HepG2 (cell line): ENCODE measurements at regions not wholly inside any gene's neighbourhood (a gene's known extent, or its start where the extent isn't known, plus 50 kb on each side); places are given as distances from the start of the nearest gene placed in this dataset.

Experiments
- ATAC-seq: fragments of 200-7000 bp; cut with Tn5 transposase; 3 replicates; pipeline ENCODE4 v1.9.1; 2020; ENCODE audit warnings: mild to moderate bottlenecking, moderate library complexity
- BruUV-seq: library from RNA; stranded (reverse); fragments of 400-500 nt; replicated peaks from 2 replicates; lab custom pipeline; 2021; lab: Mats Ljungman, UMichigan
- CTCF ChIA-PET: fragments of 300-600 bp; formaldehyde crosslinking; extraction: SDS; loops from one replicate; lab custom pipeline; 2021; ENCODE audit warnings: low total read pairs, inconsistent platforms, low intra/inter-chr PET ratio; lab: Yijun Ruan, JAX
- POLR2A ChIA-PET: fragments of 350-600 bp; sonication (Branson Sonifier 250); formaldehyde crosslinking; loops from one replicate; lab custom pipeline; 2020; ENCODE audit warnings: antibody characterized with exemption, inconsistent platforms; lab: Yijun Ruan, JAX
- DNase-seq: peaks from one replicate; pipeline ENCODE4 v3.0.0-alpha.2; 2015; ENCODE audit warnings: low spot score
- FAIRE-seq: peaks from 3 replicates; lab custom pipeline; 2011; peaks lifted over from hg19 to GRCh38; lab: Jason Lieb, UNC
- H2AFZ ChIP-seq: one replicate; pipeline ENCODE4 v1.6.1; 2011; ENCODE audit warnings: low read length, inconsistent platforms
- H3K27ac ChIP-seq: fragments of 300-600 bp; 3 replicates; pipeline ENCODE4 v1.8.0; 2011; ENCODE audit warnings: mixed run types, mild to moderate bottlenecking, mixed read lengths, low read length, inconsistent platforms; ENCODE audit not compliant: insufficient read depth; ENCODE audit errors: extremely low read length
- H3K27me3 ChIP-seq, 2 experiments: fragments of 200-600 bp in 1 of 2; 2 replicates in 1 of 2; 3 replicates in 1 of 2; pipeline versions ENCODE4 v1.6.0 to v1.8.0; 2011; ENCODE audit warnings: low read length in 2 of 2, mild to moderate bottlenecking in 2 of 2, moderate library complexity in 2 of 2, inconsistent platforms in 1 of 2; ENCODE audit not compliant: insufficient read depth in 2 of 2, control insufficient read depth in 1 of 2
- H3K36me3 ChIP-seq, 2 experiments: fragments of 200-600 bp in 1 of 2; replicated peaks in 1 of 2; 2 replicates in 1 of 2; 3 replicates in 1 of 2; pipeline versions ENCODE4 v1.5.1 to v1.8.0; 2011; ENCODE audit warnings: low read length in 2 of 2, inconsistent platforms in 1 of 2; ENCODE audit not compliant: insufficient read depth in 2 of 2, control insufficient read depth in 1 of 2
- H3K4me1 ChIP-seq: 2 replicates; pipeline ENCODE4 v1.5.1; 2012; ENCODE audit warnings: low read length, inconsistent platforms; ENCODE audit not compliant: insufficient read depth
- H3K4me2 ChIP-seq: 2 replicates; pipeline ENCODE4 v1.6.0; 2011; ENCODE audit warnings: low read depth, low read length, inconsistent platforms
- H3K4me3 ChIP-seq, 3 experiments: fragments of 200-600 bp in 1 of 3; sonication (generic), shearing (Covaris generic) in 1 of 3; replicated peaks in 1 of 3; 2 replicates each; pipeline ENCODE4 v1.5.1; 2011 to 2016; ENCODE audit warnings: low read length in 3 of 3, inconsistent platforms in 2 of 3, low read depth in 2 of 3, mild to moderate bottlenecking in 2 of 3, control low read depth in 1 of 3, mixed read lengths in 1 of 3; ENCODE audit not compliant: insufficient read depth in 1 of 3
- H3K79me2 ChIP-seq: one replicate; pipeline ENCODE4 v1.6.1; 2011; ENCODE audit warnings: low read length, inconsistent platforms; ENCODE audit not compliant: insufficient read depth
- H3K9ac ChIP-seq: 2 replicates; pipeline ENCODE4 v1.6.0; 2011; ENCODE audit warnings: mild to moderate bottlenecking, low read depth, low read length, inconsistent platforms; ENCODE audit not compliant: insufficient read depth
- H3K9me3 ChIP-seq: 2 replicates; pipeline ENCODE4 v1.5.1; 2012; ENCODE audit warnings: mild to moderate bottlenecking, low read length
- H4K20me1 ChIP-seq: 2 replicates; pipeline ENCODE4 v1.6.0; 2011; ENCODE audit warnings: inconsistent platforms, mild to moderate bottlenecking, low read length, moderate library complexity; ENCODE audit not compliant: insufficient read depth
- ARNTL ChIP-seq: sonication (generic); formaldehyde crosslinking; IDR thresholded peaks from 2 replicates; pipeline ENCODE4 v1.4.0; 2020; ENCODE audit warnings: mild to moderate bottlenecking, missing genetic modification reagents
- BORCS8-MEF2B ChIP-seq: sonication (generic); formaldehyde crosslinking; IDR thresholded peaks from 2 replicates; pipeline ENCODE4 v1.8.0; 2022; ENCODE audit warnings: mild to moderate bottlenecking, missing genetic modification reagents
- ERF ChIP-seq: IDR thresholded peaks from 2 replicates; pipeline ENCODE4 v1.6.1; 2018; ENCODE audit warnings: missing biosample characterization, missing genetic modification reagents
- FOXP4 ChIP-seq: sonication (generic); formaldehyde crosslinking; IDR thresholded peaks from 2 replicates; pipeline ENCODE4 v1.4.0; 2020; ENCODE audit warnings: missing genetic modification reagents
- IKZF1 ChIP-seq: fragments of 450-650 bp; IDR thresholded peaks from 2 replicates; pipeline ENCODE4 v1.7.1; 2016
- MIXL1 ChIP-seq: IDR thresholded peaks from 2 replicates; pipeline ENCODE4 v1.6.1; 2016
- NR2F6 ChIP-seq, 2 experiments: IDR thresholded peaks; 2 replicates each; pipeline ENCODE4 v1.6.1; 2016; ENCODE audit warnings: antibody characterized with exemption in 1 of 2, mild to moderate bottlenecking in 1 of 2
- TOPORS ChIP-seq: sonication (generic); formaldehyde crosslinking; IDR thresholded peaks from 2 replicates; pipeline ENCODE4 v1.8.0; 2023; ENCODE audit warnings: mild to moderate bottlenecking, missing genetic modification reagents
- TRIM24 ChIP-seq: sonication (generic); formaldehyde crosslinking; IDR thresholded peaks from 2 replicates; pipeline ENCODE4 v1.8.0; 2022; ENCODE audit warnings: mild to moderate bottlenecking, missing genetic modification reagents
- ZBTB46 ChIP-seq: sonication (generic); formaldehyde crosslinking; IDR thresholded peaks from 2 replicates; pipeline ENCODE4 v1.4.0; 2020; ENCODE audit warnings: mild to moderate bottlenecking, missing genetic modification reagents, borderline replicate concordance
- ZNF574 ChIP-seq: sonication (generic); formaldehyde crosslinking; IDR thresholded peaks from 2 replicates; pipeline ENCODE4 v1.4.0; 2020; ENCODE audit warnings: missing genetic modification reagents
- ZNF672 ChIP-seq: sonication (generic); formaldehyde crosslinking; IDR thresholded peaks from 2 replicates; pipeline ENCODE4 v1.8.1; 2022; ENCODE audit warnings: missing genetic modification reagents
- WGBS: methylation state at CpG from one replicate; pipeline ENCODE4 v1.1.6; 2017; ENCODE audit warnings: low lambda C conversion rate; 5-methylcytosine and 5-hydroxymethylcytosine counted together
- in situ Hi-C: cut with HindIII; loops from 2 replicates; pipeline ENCODE4 v1.10.0; 2017; ENCODE audit warnings: low pct_unique_long_range_greater_than_20kb; ENCODE audit not compliant: extremely low pct_ligation_motif_present
- intact Hi-C: fragments of 100-400 bp; cut with micrococcal nuclease; formaldehyde crosslinking; loops from one replicate; pipeline ENCODE4 v1.10.0; 2022; ENCODE audit not compliant: unreplicated experiment
- TF ChIP-seq, protein P1 (sequence below): sonication (generic); formaldehyde crosslinking; IDR thresholded peaks from 2 replicates; pipeline ENCODE4 v1.4.0; 2020; ENCODE audit warnings: missing genetic modification reagents

DNA sequence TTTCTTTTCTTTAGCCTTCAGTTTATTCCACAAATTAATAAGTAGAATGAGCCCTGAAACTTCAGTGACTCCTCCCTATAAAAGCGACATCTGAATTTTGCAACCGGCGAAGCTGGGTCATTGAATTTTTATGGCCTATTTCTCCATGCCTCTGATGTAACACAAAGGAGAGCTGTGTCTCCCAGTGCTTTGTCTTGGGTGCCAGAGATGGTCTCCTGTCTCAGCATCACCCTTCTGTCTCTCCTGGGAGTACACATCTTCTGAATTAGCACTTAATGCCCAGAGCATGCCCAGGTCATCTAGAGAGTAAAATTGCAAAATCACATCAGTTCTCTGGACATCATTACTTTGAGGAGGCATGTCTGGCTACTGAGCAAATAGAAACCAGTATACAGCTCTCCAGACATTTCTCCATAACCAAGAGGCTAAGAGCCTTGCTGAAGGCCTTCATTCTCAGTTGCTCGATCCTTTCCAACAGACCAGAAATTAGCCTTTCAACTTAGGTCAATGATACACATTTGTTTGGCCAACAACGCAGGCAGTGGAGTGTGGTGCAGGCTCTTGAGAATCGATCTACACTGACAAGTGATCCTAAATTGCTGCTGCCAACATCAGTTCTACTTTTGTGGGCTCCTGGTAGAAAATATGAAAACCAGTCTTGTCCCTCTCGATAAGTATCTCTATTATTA is 176.0 kb upstream of the FOXQ1 start:
- Histone ChIP-seq H3K4me3 (no peak overlapping the region), H3K79me2 (no peaks in the 10 kb centered on the region), H3K4me2 (no peak overlapping the region), H3K36me3 (no peaks in the 10 kb centered on the region), H3K4me1 (peaks cover 25% of the 10 kb centered on the region), H3K9me3 (peaks cover 6% of the 10 kb centered on the region), H3K27ac (no peak overlapping the region), H2AFZ (no peak overlapping the region), H4K20me1 (no peaks in the 10 kb centered on the region), H3K27me3 (no peaks in the 10 kb centered on the region), H3K9ac (no peak overlapping the region)
- no peak for TF ChIP-seq BORCS8-MEF2B (CRISPR knock-in tag)
- no peak for TF ChIP-seq ZNF672 (CRISPR knock-in tag)
- no peak for TF ChIP-seq TRIM24 (CRISPR knock-in tag)
- TF ChIP-seq IKZF1, result no peak
- TF ChIP-seq ARNTL, result no peak
- no peak for TF ChIP-seq FOXP4 (CRISPR knock-in tag)
- TF ChIP-seq ERF (CRISPR knock-in tag), result no peak
- TF ChIP-seq, protein P1, sequence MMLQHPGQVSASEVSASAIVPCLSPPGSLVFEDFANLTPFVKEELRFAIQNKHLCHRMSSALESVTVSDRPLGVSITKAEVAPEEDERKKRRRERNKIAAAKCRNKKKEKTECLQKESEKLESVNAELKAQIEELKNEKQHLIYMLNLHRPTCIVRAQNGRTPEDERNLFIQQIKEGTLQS, result no peak
- TF ChIP-seq TOPORS (CRISPR knock-in tag), result no peak
- TF ChIP-seq ZBTB46 (CRISPR knock-in tag), result no peak
- no peak for TF ChIP-seq NR2F6 (IDR thresholded peaks at IDR 0.05)
- TF ChIP-seq NR2F6 (CRISPR knock-in tag; IDR thresholded peaks at IDR 0.05), result no peak
- TF ChIP-seq MIXL1 (CRISPR knock-in tag), result no peak
- no peak for TF ChIP-seq ZNF574
- ChIA-PET CTCF (no interaction called here), POLR2A (no interaction called here)
- intact Hi-C loops, result no loop called here
- no TSS peak for BruUV-seq
- in situ Hi-C loops, result no loop called here
- 75% methylated on average over 7 of the region's 7 CpGs for WGBS
- FAIRE-seq (no peak), ATAC-seq (no peak), DNase-seq (no peak)
